SK-N-SH treated with all-trans-retinoic acid at 6 μM for 48 hours (cell line): ENCODE measurements at regions not wholly inside any gene's neighbourhood (a gene's known extent, or its start where the extent isn't known, plus 50 kb on each side); places are given as distances from the start of the nearest gene placed in this dataset.

Experiments used
- ARNTL ChIP-seq: fragments of 450-650 bp; formaldehyde crosslinking; IDR thresholded peaks from 2 replicates; pipeline ENCODE4 v1.5.0; 2020; ENCODE audit warnings: low read depth, mild to moderate bottlenecking, moderate library complexity, borderline replicate concordance
- CSDC2 ChIP-seq: fragments of 250-450 bp; sonication (Bioruptor Pico); IDR thresholded peaks from 2 replicates; pipeline ENCODE4 v1.5.0; 2020; ENCODE audit warnings: mild to moderate bottlenecking, moderate library complexity
- RARB ChIP-seq: fragments of 250-450 bp; sonication (Bioruptor Pico); IDR thresholded peaks from 2 replicates; pipeline ENCODE4 v1.8.0; 2021; ENCODE audit warnings: mild to moderate bottlenecking, moderate library complexity
- SNAI2 ChIP-seq: fragments of 250-450 bp; sonication (Bioruptor Pico); IDR thresholded peaks from 2 replicates; pipeline ENCODE4 v1.5.0; 2020; ENCODE audit warnings: mild to moderate bottlenecking, moderate library complexity
- TOX ChIP-seq: fragments of 250-450 bp; sonication (Bioruptor Pico); IDR thresholded peaks from 2 replicates; pipeline ENCODE4 v1.8.0; 2021; ENCODE audit warnings: mild to moderate bottlenecking, moderate library complexity, borderline replicate concordance
- ZFP3 ChIP-seq: fragments of 250-450 bp; sonication (Bioruptor Pico); IDR thresholded peaks from 2 replicates; pipeline ENCODE4 v1.5.0; 2020; ENCODE audit warnings: mild to moderate bottlenecking, moderate library complexity
- ZNF565 ChIP-seq: fragments of 450-650 bp; formaldehyde crosslinking; conservative IDR thresholded peaks from 2 replicates; pipeline ENCODE4 v1.5.0; 2020; ENCODE audit warnings: low read depth, mild to moderate bottlenecking, moderate library complexity
- TF ChIP-seq, protein P1 (sequence below): fragments of 250-450 bp; sonication (Bioruptor Pico); IDR thresholded peaks from 2 replicates; pipeline ENCODE4 v1.8.0; 2021; ENCODE audit warnings: low read depth, mild to moderate bottlenecking, moderate library complexity, borderline replicate concordance
- TF ChIP-seq, protein P2 (sequence below): fragments of 250-450 bp; sonication (Bioruptor Pico); IDR thresholded peaks from 2 replicates; pipeline ENCODE4 v1.5.0; 2020; ENCODE audit warnings: mild to moderate bottlenecking, moderate library complexity
- TF ChIP-seq, protein P3 (sequence below): fragments of 250-450 bp; sonication (Bioruptor Pico); IDR thresholded peaks from 2 replicates; pipeline ENCODE4 v1.5.1; 2021; ENCODE audit warnings: mild to moderate bottlenecking, moderate library complexity
- TF ChIP-seq, protein P4 (sequence below): fragments of 250-450 bp; sonication (Bioruptor Pico); IDR thresholded peaks from 2 replicates; pipeline ENCODE4 v1.5.1; 2020; ENCODE audit warnings: low read depth, mild to moderate bottlenecking, moderate library complexity
- TF ChIP-seq, protein P5 (sequence below): fragments of 250-450 bp; sonication (Bioruptor Pico); IDR thresholded peaks from 2 replicates; pipeline ENCODE4 v1.8.0; 2020; ENCODE audit warnings: mild to moderate bottlenecking, moderate library complexity, borderline replicate concordance

DNA sequence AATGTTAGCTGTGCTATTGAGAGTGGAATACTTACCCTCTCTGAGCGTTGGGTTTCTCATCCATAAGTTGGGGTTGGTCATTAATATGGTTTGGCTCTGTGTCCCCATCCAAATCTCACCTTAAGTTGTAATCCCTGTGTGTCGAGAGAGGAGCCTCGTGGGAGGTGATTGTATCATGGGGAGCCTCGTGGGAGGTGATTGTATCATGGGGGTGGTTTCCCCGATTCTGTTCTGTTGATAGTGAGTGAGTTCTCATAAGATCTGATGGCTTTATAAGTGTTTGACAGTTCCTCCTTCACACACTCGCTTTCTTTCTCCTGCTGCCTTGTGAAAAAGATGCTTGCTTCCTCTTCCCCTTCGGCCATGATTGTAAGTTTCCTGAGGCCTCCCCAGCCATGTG is 391.1 kb downstream of the FAM133A start:
- no peak for TF ChIP-seq ZFP3 (CRISPR knock-in tag)
- no peak for TF ChIP-seq ZNF565 (CRISPR knock-in tag)
- TF ChIP-seq ARNTL (CRISPR knock-in tag) = no peak
- TF ChIP-seq, protein P1, sequence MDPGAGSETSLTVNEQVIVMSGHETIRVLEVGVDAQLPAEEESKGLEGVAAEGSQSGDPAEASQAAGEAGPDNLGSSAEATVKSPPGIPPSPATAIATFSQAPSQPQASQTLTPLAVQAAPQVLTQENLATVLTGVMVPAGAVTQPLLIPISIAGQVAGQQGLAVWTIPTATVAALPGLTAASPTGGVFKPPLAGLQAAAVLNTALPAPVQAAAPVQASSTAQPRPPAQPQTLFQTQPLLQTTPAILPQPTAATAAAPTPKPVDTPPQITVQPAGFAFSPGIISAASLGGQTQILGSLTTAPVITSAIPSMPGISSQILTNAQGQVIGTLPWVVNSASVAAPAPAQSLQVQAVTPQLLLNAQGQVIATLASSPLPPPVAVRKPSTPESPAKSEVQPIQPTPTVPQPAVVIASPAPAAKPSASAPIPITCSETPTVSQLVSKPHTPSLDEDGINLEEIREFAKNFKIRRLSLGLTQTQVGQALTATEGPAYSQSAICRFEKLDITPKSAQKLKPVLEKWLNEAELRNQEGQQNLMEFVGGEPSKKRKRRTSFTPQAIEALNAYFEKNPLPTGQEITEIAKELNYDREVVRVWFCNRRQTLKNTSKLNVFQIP = no peak
- TF ChIP-seq, protein P2, sequence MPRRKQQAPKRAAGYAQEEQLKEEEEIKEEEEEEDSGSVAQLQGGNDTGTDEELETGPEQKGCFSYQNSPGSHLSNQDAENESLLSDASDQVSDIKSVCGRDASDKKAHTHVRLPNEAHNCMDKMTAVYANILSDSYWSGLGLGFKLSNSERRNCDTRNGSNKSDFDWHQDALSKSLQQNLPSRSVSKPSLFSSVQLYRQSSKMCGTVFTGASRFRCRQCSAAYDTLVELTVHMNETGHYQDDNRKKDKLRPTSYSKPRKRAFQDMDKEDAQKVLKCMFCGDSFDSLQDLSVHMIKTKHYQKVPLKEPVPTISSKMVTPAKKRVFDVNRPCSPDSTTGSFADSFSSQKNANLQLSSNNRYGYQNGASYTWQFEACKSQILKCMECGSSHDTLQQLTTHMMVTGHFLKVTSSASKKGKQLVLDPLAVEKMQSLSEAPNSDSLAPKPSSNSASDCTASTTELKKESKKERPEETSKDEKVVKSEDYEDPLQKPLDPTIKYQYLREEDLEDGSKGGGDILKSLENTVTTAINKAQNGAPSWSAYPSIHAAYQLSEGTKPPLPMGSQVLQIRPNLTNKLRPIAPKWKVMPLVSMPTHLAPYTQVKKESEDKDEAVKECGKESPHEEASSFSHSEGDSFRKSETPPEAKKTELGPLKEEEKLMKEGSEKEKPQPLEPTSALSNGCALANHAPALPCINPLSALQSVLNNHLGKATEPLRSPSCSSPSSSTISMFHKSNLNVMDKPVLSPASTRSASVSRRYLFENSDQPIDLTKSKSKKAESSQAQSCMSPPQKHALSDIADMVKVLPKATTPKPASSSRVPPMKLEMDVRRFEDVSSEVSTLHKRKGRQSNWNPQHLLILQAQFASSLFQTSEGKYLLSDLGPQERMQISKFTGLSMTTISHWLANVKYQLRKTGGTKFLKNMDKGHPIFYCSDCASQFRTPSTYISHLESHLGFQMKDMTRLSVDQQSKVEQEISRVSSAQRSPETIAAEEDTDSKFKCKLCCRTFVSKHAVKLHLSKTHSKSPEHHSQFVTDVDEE (CRISPR knock-in tag) = no peak
- no peak for TF ChIP-seq RARB (CRISPR knock-in tag)
- TF ChIP-seq, protein P3, sequence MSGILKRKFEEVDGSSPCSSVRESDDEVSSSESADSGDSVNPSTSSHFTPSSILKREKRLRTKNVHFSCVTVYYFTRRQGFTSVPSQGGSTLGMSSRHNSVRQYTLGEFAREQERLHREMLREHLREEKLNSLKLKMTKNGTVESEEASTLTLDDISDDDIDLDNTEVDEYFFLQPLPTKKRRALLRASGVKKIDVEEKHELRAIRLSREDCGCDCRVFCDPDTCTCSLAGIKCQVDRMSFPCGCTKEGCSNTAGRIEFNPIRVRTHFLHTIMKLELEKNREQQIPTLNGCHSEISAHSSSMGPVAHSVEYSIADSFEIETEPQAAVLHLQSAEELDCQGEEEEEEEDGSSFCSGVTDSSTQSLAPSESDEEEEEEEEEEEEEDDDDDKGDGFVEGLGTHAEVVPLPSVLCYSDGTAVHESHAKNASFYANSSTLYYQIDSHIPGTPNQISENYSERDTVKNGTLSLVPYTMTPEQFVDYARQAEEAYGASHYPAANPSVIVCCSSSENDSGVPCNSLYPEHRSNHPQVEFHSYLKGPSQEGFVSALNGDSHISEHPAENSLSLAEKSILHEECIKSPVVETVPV (CRISPR knock-in tag) = no peak
- TF ChIP-seq, protein P4, sequence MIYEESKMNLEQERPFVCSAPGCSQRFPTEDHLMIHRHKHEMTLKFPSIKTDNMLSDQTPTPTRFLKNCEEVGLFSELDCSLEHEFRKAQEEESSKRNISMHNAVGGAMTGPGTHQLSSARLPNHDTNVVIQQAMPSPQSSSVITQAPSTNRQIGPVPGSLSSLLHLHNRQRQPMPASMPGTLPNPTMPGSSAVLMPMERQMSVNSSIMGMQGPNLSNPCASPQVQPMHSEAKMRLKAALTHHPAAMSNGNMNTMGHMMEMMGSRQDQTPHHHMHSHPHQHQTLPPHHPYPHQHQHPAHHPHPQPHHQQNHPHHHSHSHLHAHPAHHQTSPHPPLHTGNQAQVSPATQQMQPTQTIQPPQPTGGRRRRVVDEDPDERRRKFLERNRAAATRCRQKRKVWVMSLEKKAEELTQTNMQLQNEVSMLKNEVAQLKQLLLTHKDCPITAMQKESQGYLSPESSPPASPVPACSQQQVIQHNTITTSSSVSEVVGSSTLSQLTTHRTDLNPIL (CRISPR knock-in tag) = no peak
- no peak for TF ChIP-seq SNAI2 (CRISPR knock-in tag)
- no peak for TF ChIP-seq CSDC2
- TF ChIP-seq, protein P5, sequence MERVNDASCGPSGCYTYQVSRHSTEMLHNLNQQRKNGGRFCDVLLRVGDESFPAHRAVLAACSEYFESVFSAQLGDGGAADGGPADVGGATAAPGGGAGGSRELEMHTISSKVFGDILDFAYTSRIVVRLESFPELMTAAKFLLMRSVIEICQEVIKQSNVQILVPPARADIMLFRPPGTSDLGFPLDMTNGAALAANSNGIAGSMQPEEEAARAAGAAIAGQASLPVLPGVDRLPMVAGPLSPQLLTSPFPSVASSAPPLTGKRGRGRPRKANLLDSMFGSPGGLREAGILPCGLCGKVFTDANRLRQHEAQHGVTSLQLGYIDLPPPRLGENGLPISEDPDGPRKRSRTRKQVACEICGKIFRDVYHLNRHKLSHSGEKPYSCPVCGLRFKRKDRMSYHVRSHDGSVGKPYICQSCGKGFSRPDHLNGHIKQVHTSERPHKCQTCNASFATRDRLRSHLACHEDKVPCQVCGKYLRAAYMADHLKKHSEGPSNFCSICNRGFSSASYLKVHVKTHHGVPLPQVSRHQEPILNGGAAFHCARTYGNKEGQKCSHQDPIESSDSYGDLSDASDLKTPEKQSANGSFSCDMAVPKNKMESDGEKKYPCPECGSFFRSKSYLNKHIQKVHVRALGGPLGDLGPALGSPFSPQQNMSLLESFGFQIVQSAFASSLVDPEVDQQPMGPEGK (CRISPR knock-in tag) = no peak
- TF ChIP-seq TOX = no peak
